Suprapubic skin (tissue), 3 donors: ENCODE measurements at regions not wholly inside any gene's neighbourhood (a gene's known extent, or its start where the extent isn't known, plus 50 kb on each side); places are given as distances from the start of the nearest gene placed in this dataset.

Source experiments
- EP300 ChIP-seq: sonication (generic); formaldehyde crosslinking; IDR thresholded peaks from one replicate; pipeline ENCODE4 v1.6.1; 2017; ENCODE audit warnings: antibody characterized with exemption
- POLR2A ChIP-seq, 2 donors: fragments of 450-650 bp; IDR thresholded peaks; one replicate each; pipeline ENCODE4 v1.6.1; 2017; ENCODE audit warnings: antibody characterized with exemption in 2 of 2, mild to moderate bottlenecking in 2 of 2, moderate library complexity in 2 of 2
- TF ChIP-seq, protein P1 (sequence below), 2 donors: fragments of 200-600 bp in 1 of 2; fragments of 450-650 bp in 1 of 2; sonication (generic) in 1 of 2; IDR thresholded peaks; one replicate each; pipeline ENCODE4 v1.5.1; 2016 to 2019; ENCODE audit warnings: antibody characterized with exemption in 2 of 2, mild to moderate bottlenecking in 1 of 2, moderate library complexity in 1 of 2

GRCh38 chr13:103405297-103405696 lies 339.1 kb upstream of the SLC10A2 start:
- TF ChIP-seq, protein P1, sequence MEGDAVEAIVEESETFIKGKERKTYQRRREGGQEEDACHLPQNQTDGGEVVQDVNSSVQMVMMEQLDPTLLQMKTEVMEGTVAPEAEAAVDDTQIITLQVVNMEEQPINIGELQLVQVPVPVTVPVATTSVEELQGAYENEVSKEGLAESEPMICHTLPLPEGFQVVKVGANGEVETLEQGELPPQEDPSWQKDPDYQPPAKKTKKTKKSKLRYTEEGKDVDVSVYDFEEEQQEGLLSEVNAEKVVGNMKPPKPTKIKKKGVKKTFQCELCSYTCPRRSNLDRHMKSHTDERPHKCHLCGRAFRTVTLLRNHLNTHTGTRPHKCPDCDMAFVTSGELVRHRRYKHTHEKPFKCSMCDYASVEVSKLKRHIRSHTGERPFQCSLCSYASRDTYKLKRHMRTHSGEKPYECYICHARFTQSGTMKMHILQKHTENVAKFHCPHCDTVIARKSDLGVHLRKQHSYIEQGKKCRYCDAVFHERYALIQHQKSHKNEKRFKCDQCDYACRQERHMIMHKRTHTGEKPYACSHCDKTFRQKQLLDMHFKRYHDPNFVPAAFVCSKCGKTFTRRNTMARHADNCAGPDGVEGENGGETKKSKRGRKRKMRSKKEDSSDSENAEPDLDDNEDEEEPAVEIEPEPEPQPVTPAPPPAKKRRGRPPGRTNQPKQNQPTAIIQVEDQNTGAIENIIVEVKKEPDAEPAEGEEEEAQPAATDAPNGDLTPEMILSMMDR (IDR thresholded peaks at IDR 0.05): no peak
- TF ChIP-seq POLR2A (IDR thresholded peaks at IDR 0.05) (no peak), EP300 (no peak)
